ENCODE measurements at regions not wholly inside any gene's neighbourhood (a gene's known extent, or its start where the extent isn't known, plus 50 kb on each side); places are given as distances from the start of the nearest gene placed in this dataset.

DNA sequence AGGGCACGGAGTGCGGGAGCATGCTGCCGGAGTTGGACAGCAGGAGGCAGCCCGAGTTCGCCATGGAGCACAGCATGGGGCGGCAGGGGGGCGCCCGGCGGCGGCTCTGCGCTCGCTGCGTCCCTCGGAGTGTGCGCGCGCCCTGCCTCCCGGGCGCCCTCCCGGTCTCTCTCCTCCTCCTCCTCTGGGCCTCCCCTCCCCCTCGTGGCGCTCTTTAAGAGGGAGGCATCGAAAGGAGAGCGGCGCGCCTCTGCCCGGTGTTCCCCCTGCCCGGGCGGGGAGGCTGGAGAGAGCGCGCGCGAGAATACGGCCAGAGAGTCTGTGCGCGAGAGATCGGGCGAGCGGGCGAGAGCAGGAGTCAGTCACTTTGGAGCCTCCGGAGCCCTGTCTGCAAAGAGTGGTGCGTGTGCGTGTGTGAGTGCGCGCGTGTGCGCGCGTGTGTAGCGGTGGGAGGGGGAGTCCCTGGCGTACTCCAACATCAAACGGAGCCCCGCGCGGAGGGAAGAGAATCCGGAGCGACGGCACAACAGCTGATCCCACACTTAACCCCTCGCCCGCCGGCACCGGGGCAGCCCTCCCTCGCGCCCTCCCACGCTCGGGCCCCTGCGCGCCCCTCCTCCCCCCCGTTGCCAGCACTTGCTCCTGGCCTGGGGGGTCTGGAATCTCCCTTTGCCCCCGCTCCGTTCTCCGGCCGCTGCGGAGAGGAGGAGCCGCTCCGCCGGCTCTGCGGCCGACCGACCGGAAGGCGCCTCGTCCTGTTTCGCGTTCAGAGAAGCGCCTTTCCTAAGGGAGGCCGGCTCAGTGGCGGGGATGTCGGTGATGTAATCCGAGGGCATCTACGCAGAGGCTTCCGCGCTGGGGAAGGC lies 108.9 kb downstream of the ENGASE start:
- 1 to 2% (median 1%) methylated on average over 19 to 93 of the region's 93 CpGs for WGBS, 4 donors
- Histone ChIP-seq H3K4me3 (peak overlapping the region in 4 of 12 donors; percentile 12 to 27 (median 19)), H3K27me3 (peaks cover 37 to 94% (median 69%) of the 10 kb centered on the region in 9 donors), H3K9me3 (no peaks in the 10 kb centered on the region), H3K4me1 (peaks cover 0 to 17% (median 0%) of the 10 kb centered on the region in 12 donors), H3K36me3 (no peaks in the 10 kb centered on the region), H3K27ac (no peak overlapping the region)
- DNase-seq (no peak), ATAC-seq (no peak)
- intact Hi-C loops (cut with DNase I) = no loop called here
- no peak for TF ChIP-seq POLR2A (IDR thresholded peaks at IDR 0.05)
- TF ChIP-seq, protein P1, sequence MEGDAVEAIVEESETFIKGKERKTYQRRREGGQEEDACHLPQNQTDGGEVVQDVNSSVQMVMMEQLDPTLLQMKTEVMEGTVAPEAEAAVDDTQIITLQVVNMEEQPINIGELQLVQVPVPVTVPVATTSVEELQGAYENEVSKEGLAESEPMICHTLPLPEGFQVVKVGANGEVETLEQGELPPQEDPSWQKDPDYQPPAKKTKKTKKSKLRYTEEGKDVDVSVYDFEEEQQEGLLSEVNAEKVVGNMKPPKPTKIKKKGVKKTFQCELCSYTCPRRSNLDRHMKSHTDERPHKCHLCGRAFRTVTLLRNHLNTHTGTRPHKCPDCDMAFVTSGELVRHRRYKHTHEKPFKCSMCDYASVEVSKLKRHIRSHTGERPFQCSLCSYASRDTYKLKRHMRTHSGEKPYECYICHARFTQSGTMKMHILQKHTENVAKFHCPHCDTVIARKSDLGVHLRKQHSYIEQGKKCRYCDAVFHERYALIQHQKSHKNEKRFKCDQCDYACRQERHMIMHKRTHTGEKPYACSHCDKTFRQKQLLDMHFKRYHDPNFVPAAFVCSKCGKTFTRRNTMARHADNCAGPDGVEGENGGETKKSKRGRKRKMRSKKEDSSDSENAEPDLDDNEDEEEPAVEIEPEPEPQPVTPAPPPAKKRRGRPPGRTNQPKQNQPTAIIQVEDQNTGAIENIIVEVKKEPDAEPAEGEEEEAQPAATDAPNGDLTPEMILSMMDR (IDR thresholded peaks at IDR 0.05) = no peak

DNA sequence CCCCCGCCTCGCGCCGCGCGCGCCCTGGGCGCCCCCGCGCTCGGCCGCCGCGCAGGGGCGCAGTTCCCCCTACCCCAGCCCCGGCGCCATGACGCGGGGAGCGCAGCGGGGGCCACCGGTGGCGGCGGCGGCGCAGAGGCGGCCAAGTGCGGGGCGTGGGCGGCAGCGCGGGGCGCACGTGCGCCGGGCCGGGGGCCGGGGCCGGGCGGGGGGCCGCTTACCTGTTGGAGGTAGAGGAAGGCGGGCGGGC lies 108.3 kb downstream of the ENGASE start:
- H3K27me3 ChIP-seq = peaks cover 35 to 91% (median 65%) of the 10 kb centered on the region in 9 donors
- no peaks in the 10 kb centered on the region for H3K9me3 ChIP-seq
- 1 to 4% methylated on average over 43 of the region's 43 CpGs; no CpG with 5 or more reads in 2 of the 4 donors for WGBS, 4 donors
- no peak for TF ChIP-seq POLR2A (IDR thresholded peaks at IDR 0.05)
- TF ChIP-seq, protein P1 (IDR thresholded peaks at IDR 0.05) = no peak
- intact Hi-C loops (cut with DNase I) = no loop called here
- H3K36me3 ChIP-seq = no peaks in the 10 kb centered on the region
- DNase-seq (no peak), ATAC-seq (no peak)
- peak overlapping the region in 1 of 12 donors; percentile 27 for H3K4me3 ChIP-seq
- peaks cover 0 to 17% (median 0%) of the 10 kb centered on the region in 12 donors for H3K4me1 ChIP-seq
- no peak overlapping the region for H3K27ac ChIP-seq

DNA sequence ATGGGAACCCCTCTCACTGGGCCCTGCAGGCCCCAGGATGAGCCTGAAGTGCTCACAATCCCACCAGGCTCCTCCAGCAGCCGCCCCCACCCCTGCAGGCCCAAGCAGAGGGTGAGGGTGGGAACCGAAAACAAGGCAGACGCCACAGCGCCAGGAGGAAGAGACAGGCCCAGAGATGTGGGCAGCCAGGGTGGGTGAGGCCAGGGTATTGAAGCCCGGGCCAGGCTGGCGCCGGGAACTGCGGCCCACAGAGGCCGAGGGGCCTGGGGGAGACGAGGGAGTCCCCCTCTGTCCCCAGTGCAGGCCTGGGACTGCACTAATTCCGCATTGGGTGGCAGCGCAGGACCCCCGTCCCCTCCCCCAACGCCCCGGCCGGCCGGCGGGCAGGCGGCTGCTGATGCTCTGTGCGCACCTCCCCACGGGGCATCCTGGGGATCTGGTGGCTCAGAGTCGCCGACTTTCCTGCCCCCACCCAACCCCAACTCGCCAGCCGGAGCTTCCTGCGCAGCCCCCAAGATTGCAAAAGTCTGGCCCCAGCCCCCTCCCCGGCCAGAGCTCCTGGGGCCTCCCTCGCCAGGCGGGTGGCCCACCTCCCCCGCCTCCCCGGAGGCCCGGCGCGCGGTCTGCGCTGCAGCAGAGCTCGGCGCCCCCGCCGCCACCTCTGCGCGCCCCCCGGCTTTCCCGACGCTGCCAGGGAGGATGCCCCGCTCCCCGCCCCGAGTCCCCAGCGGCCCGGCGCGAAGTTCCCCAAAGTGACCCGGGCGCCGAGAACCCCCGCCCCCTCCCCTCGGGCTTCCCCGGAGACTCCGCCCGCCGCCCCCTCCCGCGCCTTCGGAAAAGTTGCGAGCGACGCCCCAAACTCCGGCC lies 107.8 kb downstream of the ENGASE start:
- TF ChIP-seq, protein P1 (IDR thresholded peaks at IDR 0.05) = no peak
- no peak for TF ChIP-seq POLR2A (IDR thresholded peaks at IDR 0.05)
- Histone ChIP-seq H3K4me3 (no peak overlapping the region), H3K9me3 (no peaks in the 10 kb centered on the region), H3K4me1 (peaks cover 0 to 17% (median 0%) of the 10 kb centered on the region in 12 donors), H3K27me3 (peaks cover 33 to 91% (median 60%) of the 10 kb centered on the region in 9 donors), H3K27ac (no peak overlapping the region), H3K36me3 (no peaks in the 10 kb centered on the region)
- DNase-seq (no peak), ATAC-seq (no peak)
- WGBS, 4 donors = 6 to 20% (median 7%) methylated on average over 11 to 68 of the region's 68 CpGs
- intact Hi-C loops (cut with DNase I) = no loop called here
